ENCODE measurements at regions not wholly inside any gene's neighbourhood (a gene's known extent, or its start where the extent isn't known, plus 50 kb on each side); places are given as distances from the start of the nearest gene placed in this dataset.

- TF ChIP-seq ZFX (CRISPR knock-in tag; IDR thresholded peaks at IDR 0.05): no peak
Observed at GRCh38 chrX:112946227-112946626, 105.6 kb upstream of the AMOT start (continued).

- Histone ChIP-seq H3K9me3 (replicated peaks; ENCODE audit: control insufficient read depth, insufficient read depth, low read depth, low read length) (no peaks in the 10 kb centered on the region), H3K9me1 (ENCODE audit: control insufficient read depth, insufficient read depth, low read length) (no peaks in the 10 kb centered on the region), H3K27ac (ENCODE audit: extremely low read depth, low read depth, low read length) (no peak overlapping the region), H2AFZ (ENCODE audit: low read depth, low read length) (no peak overlapping the region), H3K9ac (ENCODE audit: insufficient read depth in 1 of 2, low read depth in 2 of 2, low read length in 2 of 2) (no peak overlapping the region), H4K20me1 (replicated peaks; ENCODE audit: control insufficient read depth, insufficient read depth, low read length) (no peaks in the 10 kb centered on the region), H3K36me3 (ENCODE audit: control insufficient read depth, insufficient read depth, low read length) (no peaks in the 10 kb centered on the region), H3K4me2 (ENCODE audit: insufficient read depth, low read length) (no peak overlapping the region), H3K79me2 (ENCODE audit: control insufficient read depth, insufficient read depth, low read length) (no peaks in the 10 kb centered on the region), H3K27me3 (ENCODE audit: control insufficient read depth in 2 of 2, insufficient read depth in 2 of 2, low read length in 2 of 2) (no peaks in the 10 kb centered on the region), H3K4me1 (replicated peaks in 1 of 2; ENCODE audit: control insufficient read depth in 2 of 2, insufficient read depth in 2 of 2, low read length in 2 of 2) (no peaks in the 10 kb centered on the region), H3K4me3 (no peak overlapping the region)
- ChIA-PET CTCF (ENCODE audit: low intra/inter-chr PET ratio) (no interaction called here), POLR2A (no interaction called here)
- intact Hi-C loops (cut with micrococcal nuclease) (no loop called here), in situ Hi-C loops (cut with MboI) (no loop called here)
- DNase-seq (ENCODE audit: extremely low read depth in 1 of 4, low spot score in 3 of 4) (no peak), FAIRE-seq (no peak), ATAC-seq (no peak)
- BruUV-seq (replicated peaks): no TSS peak
- TF ChIP-seq ZNF174 (CRISPR knock-in tag; IDR thresholded peaks at IDR 0.05): no peak
- TF ChIP-seq ZNF277 (CRISPR knock-in tag; IDR thresholded peaks at IDR 0.05; ENCODE audit: borderline replicate concordance): no peak
- TF ChIP-seq ATF1 (CRISPR knock-in tag; IDR thresholded peaks at IDR 0.05): no peak
- TF ChIP-seq ATF1 (tag; IDR thresholded peaks at IDR 0.05): no peak
- no peak for TF ChIP-seq CGGBP1 (CRISPR knock-in tag; IDR thresholded peaks at IDR 0.05)
- WGBS (ENCODE audit: insufficient coverage, low coverage, missing lambda C conversion rate): 0% methylated on average over 4 of the region's 6 CpGs
Observed at GRCh38 chrX:112945826-112946225, 105.2 kb upstream of the AMOT start.

Measured in K562 (cell line).